Spinal cord (tissue), 9 donors: ENCODE measurements at regions not wholly inside any gene's neighbourhood (a gene's known extent, or its start where the extent isn't known, plus 50 kb on each side); places are given as distances from the start of the nearest gene placed in this dataset.
A peak's percentile ranks its signal among the peaks of the same experiment; 100 is the strongest.

Experiments
- DNase-seq, 6 donors: peaks; one replicate each; pipeline versions ENCODE4 v3.0.0 to v3.0.0-alpha.2; 2013 to 2015; ENCODE audit warnings: low spot score in 6 of 6, low read depth in 4 of 6
- H3K27ac ChIP-seq: one replicate; pipeline ENCODE4 v1.5.1; 2013; ENCODE audit warnings: low read depth, low read length, control low read depth
- H3K27me3 ChIP-seq: one replicate; pipeline ENCODE4 v1.6.1; 2013; ENCODE audit warnings: low read length; ENCODE audit not compliant: control insufficient read depth, insufficient read depth
- H3K36me3 ChIP-seq: one replicate; pipeline ENCODE4 v1.6.1; 2013; ENCODE audit warnings: low read length; ENCODE audit not compliant: control insufficient read depth, insufficient read depth
- H3K4me1 ChIP-seq: one replicate; pipeline ENCODE4 v1.6.1; 2013; ENCODE audit warnings: low read length; ENCODE audit not compliant: control insufficient read depth, insufficient read depth
- H3K4me3 ChIP-seq: one replicate; pipeline ENCODE4 v1.5.1; 2013; ENCODE audit warnings: low read depth, low read length, control low read depth
- H3K9me3 ChIP-seq: one replicate; pipeline ENCODE4 v1.6.1; 2013; ENCODE audit warnings: low read length; ENCODE audit not compliant: control insufficient read depth, insufficient read depth
- WGBS: methylation state at CpG from one replicate; pipeline ENCODE4 v1.1.5; 2013; ENCODE audit warnings: missing lambda C conversion rate; ENCODE audit not compliant: insufficient coverage; 5-methylcytosine and 5-hydroxymethylcytosine counted together
- donor health status: healthy.

- no peak overlapping the region for H3K27ac ChIP-seq
- H3K27me3 ChIP-seq: no peaks in the 10 kb centered on the region
- H3K4me1 ChIP-seq: no peaks in the 10 kb centered on the region
- H3K36me3 ChIP-seq: no peaks in the 10 kb centered on the region
- no peaks in the 10 kb centered on the region for H3K9me3 ChIP-seq
- DNase-seq: no peak
- no CpG with 5 or more reads among the region's 2 CpGs for WGBS
- H3K4me3 ChIP-seq: no peak overlapping the region
Observed at GRCh38 chr7:79547132-79547531, 93.7 kb upstream of the MAGI2 start.

GRCh38 chr7:79540592-79540991 lies 87.1 kb upstream of the MAGI2 start:
- no peaks in the 10 kb centered on the region for H3K27me3 ChIP-seq
- peaks cover 1% of the 10 kb centered on the region for H3K9me3 ChIP-seq
- no peak overlapping the region for H3K27ac ChIP-seq
- no peaks in the 10 kb centered on the region for H3K4me1 ChIP-seq
- H3K4me3 ChIP-seq: no peak overlapping the region
- WGBS: no CpG with 5 or more reads among the region's 1 CpG
- no peak for DNase-seq
- H3K36me3 ChIP-seq: no peaks in the 10 kb centered on the region

- Histone ChIP-seq H3K4me3 (no peak overlapping the region), H3K27me3 (no peaks in the 10 kb centered on the region), H3K4me1 (no peaks in the 10 kb centered on the region), H3K9me3 (no peaks in the 10 kb centered on the region), H3K27ac (no peak overlapping the region), H3K36me3 (no peaks in the 10 kb centered on the region)
- DNase-seq: no peak
- whole genome bisulfite sequencing: no CpG with 5 or more reads among the region's 1 CpG
Observed at GRCh38 chr7:79534128-79534527, 80.7 kb upstream of the MAGI2 start.

- Histone ChIP-seq H3K36me3 (no peaks in the 10 kb centered on the region), H3K27me3 (no peaks in the 10 kb centered on the region), H3K27ac (no peak overlapping the region), H3K4me3 (no peak overlapping the region), H3K9me3 (no peaks in the 10 kb centered on the region), H3K4me1 (no peaks in the 10 kb centered on the region)
- 73% methylated on average over 2 of the region's 4 CpGs for WGBS
- DNase-seq: no peak
Observed at GRCh38 chr7:79531905-79532664, 78.6 kb upstream of the MAGI2 start.

GRCh38 chr7:79531116-79531515 lies 77.6 kb upstream of the MAGI2 start:
- H3K4me1 ChIP-seq: no peaks in the 10 kb centered on the region
- H3K9me3 ChIP-seq: no peaks in the 10 kb centered on the region
- 92% methylated on average over 2 of the region's 3 CpGs for WGBS
- H3K36me3 ChIP-seq: no peaks in the 10 kb centered on the region
- no peak for DNase-seq
- H3K27ac ChIP-seq: no peak overlapping the region
- H3K4me3 ChIP-seq: no peak overlapping the region
- no peaks in the 10 kb centered on the region for H3K27me3 ChIP-seq

- no peaks in the 10 kb centered on the region for H3K27me3 ChIP-seq
- H3K4me1 ChIP-seq: no peaks in the 10 kb centered on the region
- DNase-seq: no peak
- H3K9me3 ChIP-seq: no peaks in the 10 kb centered on the region
- no peak overlapping the region for H3K4me3 ChIP-seq
- no CpG with 5 or more reads among the region's 2 CpGs for WGBS
- no peaks in the 10 kb centered on the region for H3K36me3 ChIP-seq
- no peak overlapping the region for H3K27ac ChIP-seq
Observed at GRCh38 chr7:79529881-79530235, 76.4 kb upstream of the MAGI2 start.

- Histone ChIP-seq H3K27me3 (no peaks in the 10 kb centered on the region), H3K27ac (no peak overlapping the region), H3K4me3 (no peak overlapping the region), H3K4me1 (no peaks in the 10 kb centered on the region), H3K9me3 (no peaks in the 10 kb centered on the region), H3K36me3 (no peaks in the 10 kb centered on the region)
- DNase-seq: peak in 2 of 6 donors; percentile 43 to 83
- WGBS: 64% methylated on average over 2 of the region's 4 CpGs
Observed at GRCh38 chr7:79529214-79529880, 75.9 kb upstream of the MAGI2 start.

- H3K9me3 ChIP-seq: no peaks in the 10 kb centered on the region
- no peaks in the 10 kb centered on the region for H3K36me3 ChIP-seq
- H3K4me1 ChIP-seq: no peaks in the 10 kb centered on the region
- no peak overlapping the region for H3K4me3 ChIP-seq
- no peaks in the 10 kb centered on the region for H3K27me3 ChIP-seq
- WGBS: 63% methylated on average over 1 of the region's 1 CpG
- no peak for DNase-seq
- H3K27ac ChIP-seq: no peak overlapping the region
Observed at GRCh38 chr7:79528421-79528820, 75.0 kb upstream of the MAGI2 start.

GRCh38 chr7:79524048-79524447 lies 70.6 kb upstream of the MAGI2 start:
- Histone ChIP-seq H3K27me3 (no peaks in the 10 kb centered on the region), H3K27ac (no peak overlapping the region), H3K36me3 (no peaks in the 10 kb centered on the region), H3K4me3 (no peak overlapping the region), H3K9me3 (no peaks in the 10 kb centered on the region), H3K4me1 (no peaks in the 10 kb centered on the region)
- WGBS: 94% methylated on average over 4 of the region's 4 CpGs
- DNase-seq: no peak

GRCh38 chr7:79523436-79523835 lies 70.0 kb upstream of the MAGI2 start:
- H3K36me3 ChIP-seq: no peaks in the 10 kb centered on the region
- H3K27me3 ChIP-seq: no peaks in the 10 kb centered on the region
- H3K27ac ChIP-seq: no peak overlapping the region
- no peak for DNase-seq
- WGBS: no CpG with 5 or more reads among the region's 1 CpG
- no peaks in the 10 kb centered on the region for H3K4me1 ChIP-seq
- H3K4me3 ChIP-seq: no peak overlapping the region
- H3K9me3 ChIP-seq: no peaks in the 10 kb centered on the region
